Colonic mucosa (tissue), 4 donors: ENCODE measurements at regions not wholly inside any gene's neighbourhood (a gene's known extent, or its start where the extent isn't known, plus 50 kb on each side); places are given as distances from the start of the nearest gene placed in this dataset.

ENCODE experiments used
- DNase-seq: peaks from one replicate; pipeline ENCODE4 v3.0.0-alpha.2; 2020
- H3K27ac ChIP-seq: fragments of 200-600 bp; one replicate; pipeline ENCODE4 v1.8.0; 2021
- H3K27me3 ChIP-seq: fragments of 200-600 bp; one replicate; pipeline ENCODE4 v1.8.0; 2021
- H3K36me3 ChIP-seq: fragments of 200-600 bp; one replicate; pipeline ENCODE4 v1.8.0; 2021
- H3K4me1 ChIP-seq: fragments of 200-600 bp; one replicate; pipeline ENCODE4 v1.8.0; 2021; ENCODE audit warnings: mild to moderate bottlenecking
- H3K4me3 ChIP-seq: fragments of 200-600 bp; one replicate; pipeline ENCODE4 v1.8.0; 2021
- H3K9ac ChIP-seq, 2 donors: one replicate each; pipeline ENCODE4 v1.7.0; 2013; ENCODE audit warnings: control low read depth in 2 of 2, low read depth in 2 of 2, low read length in 2 of 2
- H3K9me3 ChIP-seq: fragments of 200-600 bp; one replicate; pipeline ENCODE4 v1.8.0; 2021
- CTCF ChIP-seq: fragments of 200-600 bp; IDR thresholded peaks from one replicate; pipeline ENCODE4 v1.8.0; 2022; ENCODE audit warnings: antibody characterized with exemption, mild to moderate bottlenecking
- intact Hi-C: fragments of 100-400 bp; cut with DNase I; formaldehyde crosslinking; loops from one replicate; pipeline ENCODE4 v1.14.1; 2022
- donor health status: healthy.
- donor health status: DM: no; HTN: no; CAD: no.
- donor health status: DM: no; HTN: no; CAD: no.

- DNase-seq, result no peak
- no peaks in the 10 kb centered on the region for H3K9me3 ChIP-seq
- H3K27ac ChIP-seq, result no peak overlapping the region
- no peak overlapping the region for H3K9ac ChIP-seq
- H3K36me3 ChIP-seq, result no peaks in the 10 kb centered on the region
- H3K27me3 ChIP-seq, result no peaks in the 10 kb centered on the region
- no peak for TF ChIP-seq CTCF
- intact Hi-C loops, result no loop called here
- H3K4me3 ChIP-seq, result no peak overlapping the region
- H3K4me1 ChIP-seq, result no peaks in the 10 kb centered on the region
Measured at GRCh38 chr14:42145766-42146165, 539.1 kb downstream of the LRFN5 start.

DNA sequence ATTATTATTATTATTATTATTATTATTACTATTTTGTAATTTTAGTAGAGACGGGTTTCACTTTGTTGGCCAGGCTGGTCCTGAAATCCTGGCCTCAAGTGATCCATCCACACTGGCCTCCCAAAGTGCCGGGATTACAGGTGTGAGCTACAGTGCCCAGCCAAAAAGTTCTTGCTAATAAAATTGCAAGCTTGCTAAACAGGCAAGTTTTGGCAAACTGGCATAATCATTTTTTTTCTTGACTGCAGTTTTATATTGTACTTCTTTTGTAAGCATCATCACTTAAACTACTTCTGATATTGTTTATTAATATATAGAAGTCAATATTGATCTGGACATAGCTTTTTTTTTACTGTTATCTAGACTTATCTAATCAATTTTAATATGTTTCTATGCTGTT lies 536.4 kb downstream of the LRFN5 start:
- H3K9ac ChIP-seq, result no peak overlapping the region
- H3K27me3 ChIP-seq, result no peaks in the 10 kb centered on the region
- no peak overlapping the region for H3K27ac ChIP-seq
- H3K9me3 ChIP-seq, result no peaks in the 10 kb centered on the region
- H3K4me1 ChIP-seq, result no peaks in the 10 kb centered on the region
- DNase-seq, result no peak
- intact Hi-C loops, result no loop called here
- TF ChIP-seq CTCF, result no peak
- H3K36me3 ChIP-seq, result no peaks in the 10 kb centered on the region
- H3K4me3 ChIP-seq, result no peak overlapping the region

DNA sequence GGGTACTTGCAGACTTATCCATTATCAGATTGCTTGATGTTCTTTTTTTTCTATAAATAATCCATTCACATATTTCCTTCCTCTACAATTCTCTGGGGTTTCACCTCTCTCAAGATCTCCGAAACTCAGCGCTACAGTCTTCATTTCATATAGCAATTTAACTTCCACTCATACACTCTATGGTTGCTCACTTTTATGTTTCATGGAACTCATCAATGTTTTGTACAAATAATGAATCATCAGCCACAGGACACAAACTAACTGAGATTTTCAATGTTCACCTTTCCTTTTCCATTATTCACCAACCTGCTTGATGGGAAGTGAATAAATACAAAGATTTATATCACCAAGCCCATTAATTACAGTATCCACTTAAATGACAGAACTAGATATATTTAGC lies 534.7 kb downstream of the LRFN5 start:
- no peak for TF ChIP-seq CTCF
- Histone ChIP-seq H3K27ac (no peak overlapping the region), H3K9me3 (no peaks in the 10 kb centered on the region), H3K4me3 (no peak overlapping the region), H3K36me3 (no peaks in the 10 kb centered on the region), H3K9ac (no peak overlapping the region), H3K4me1 (no peaks in the 10 kb centered on the region), H3K27me3 (no peaks in the 10 kb centered on the region)
- intact Hi-C loops, result no loop called here
- DNase-seq, result no peak

DNA sequence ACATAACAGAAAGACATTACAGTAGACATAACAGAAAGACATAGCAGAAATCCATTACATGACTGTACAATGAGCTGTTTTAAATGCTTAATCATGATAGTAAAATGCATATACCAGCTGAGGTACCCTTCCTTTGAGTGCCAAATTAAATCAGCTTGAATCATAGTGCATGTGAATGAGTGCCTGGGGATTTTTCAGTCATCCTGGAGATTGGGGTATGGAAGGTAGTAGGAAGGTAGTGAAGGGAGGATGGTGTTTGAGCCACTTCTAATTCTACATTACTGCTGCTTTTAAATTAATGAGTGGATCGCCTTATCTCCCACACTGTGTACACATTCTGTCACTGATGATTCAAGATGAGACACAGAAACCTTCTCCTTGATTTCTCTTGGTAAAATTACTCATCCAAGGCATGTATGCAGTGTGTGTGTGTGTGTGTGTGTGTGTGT lies 534.2 kb downstream of the LRFN5 start:
- no peak for DNase-seq
- Histone ChIP-seq H3K36me3 (no peaks in the 10 kb centered on the region), H3K9ac (no peak overlapping the region), H3K4me1 (no peaks in the 10 kb centered on the region), H3K4me3 (no peak overlapping the region), H3K9me3 (no peaks in the 10 kb centered on the region), H3K27ac (no peak overlapping the region), H3K27me3 (no peaks in the 10 kb centered on the region)
- no peak for TF ChIP-seq CTCF
- intact Hi-C loops, result no loop called here

DNA sequence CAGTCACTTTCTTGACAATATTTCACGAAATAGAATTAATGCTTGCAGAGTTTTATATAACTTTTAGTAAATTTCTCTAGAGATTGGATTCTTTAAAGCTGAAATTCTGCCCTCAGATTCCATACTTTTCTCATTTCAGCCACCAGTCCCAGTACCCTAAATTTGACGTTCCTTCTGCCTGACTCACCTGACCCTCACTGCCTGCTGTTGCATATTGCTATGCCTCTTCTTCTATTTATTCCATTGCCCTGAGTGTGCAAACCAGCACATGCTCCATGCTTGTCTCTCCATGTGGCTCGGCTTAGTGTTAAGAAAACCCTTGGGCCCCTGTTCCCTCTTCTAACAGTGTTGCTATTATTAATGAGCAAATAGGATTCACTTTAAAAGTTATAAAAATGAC lies 533.3 kb downstream of the LRFN5 start:
- no peak for DNase-seq
- no peak overlapping the region for H3K4me3 ChIP-seq
- intact Hi-C loops, result no loop called here
- no peaks in the 10 kb centered on the region for H3K27me3 ChIP-seq
- no peak overlapping the region for H3K27ac ChIP-seq
- H3K4me1 ChIP-seq, result no peaks in the 10 kb centered on the region
- no peak overlapping the region for H3K9ac ChIP-seq
- no peak for TF ChIP-seq CTCF
- no peaks in the 10 kb centered on the region for H3K36me3 ChIP-seq
- no peaks in the 10 kb centered on the region for H3K9me3 ChIP-seq

DNA sequence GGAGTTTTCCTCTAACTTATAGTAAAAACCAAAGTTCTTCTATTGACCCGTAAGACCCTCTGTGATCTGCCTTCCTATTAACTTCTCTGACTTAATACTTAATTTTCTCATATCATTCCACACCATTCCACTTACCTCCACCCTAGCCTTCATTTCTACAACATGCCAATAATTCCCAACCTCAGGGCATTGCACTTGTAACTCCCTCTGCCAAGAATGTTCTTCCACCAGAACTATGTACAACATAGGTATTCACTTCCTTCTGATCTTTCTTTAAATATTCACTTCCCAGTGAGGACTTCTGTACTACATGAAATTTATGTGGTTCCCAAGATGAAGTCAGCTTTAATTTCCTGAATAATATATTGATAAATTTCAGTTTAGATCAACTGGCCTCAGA lies 531.7 kb downstream of the LRFN5 start:
- Histone ChIP-seq H3K27ac (no peak overlapping the region), H3K27me3 (no peaks in the 10 kb centered on the region), H3K36me3 (no peaks in the 10 kb centered on the region), H3K9ac (no peak overlapping the region), H3K9me3 (no peaks in the 10 kb centered on the region), H3K4me1 (no peaks in the 10 kb centered on the region), H3K4me3 (no peak overlapping the region)
- TF ChIP-seq CTCF, result no peak
- DNase-seq, result no peak
- intact Hi-C loops, result no loop called here
